Mucosa of rectum (tissue), 2 donors: ENCODE measurements at regions not wholly inside any gene's neighbourhood (a gene's known extent, or its start where the extent isn't known, plus 50 kb on each side); places are given as distances from the start of the nearest gene placed in this dataset.
"Not testable (repeated sequence)": the region's sequence is repeated elsewhere in the genome, so short reads cannot be mapped to it uniquely, and the experiment has no call there.

Experiments
- H3K27ac ChIP-seq, 2 donors: one replicate each; pipeline ENCODE4 v1.7.0; 2013; ENCODE audit warnings: inconsistent platforms in 2 of 2, low read depth in 2 of 2, low read length in 2 of 2
- H3K27me3 ChIP-seq, 2 donors: one replicate each; pipeline ENCODE4 v1.7.0; 2013; ENCODE audit warnings: low read length in 2 of 2; ENCODE audit not compliant: control insufficient read depth in 2 of 2, insufficient read depth in 2 of 2
- H3K36me3 ChIP-seq, 2 donors: one replicate each; pipeline ENCODE4 v1.7.0; 2013; ENCODE audit warnings: low read length in 2 of 2; ENCODE audit not compliant: control insufficient read depth in 2 of 2, insufficient read depth in 2 of 2
- H3K4me1 ChIP-seq, 2 donors: one replicate each; pipeline ENCODE4 v1.7.0; 2013; ENCODE audit warnings: low read length in 2 of 2, mild to moderate bottlenecking in 1 of 2; ENCODE audit not compliant: control insufficient read depth in 2 of 2, insufficient read depth in 2 of 2
- H3K4me3 ChIP-seq, 2 donors: one replicate each; pipeline ENCODE4 v1.7.0; 2013; ENCODE audit warnings: low read length in 2 of 2
- H3K9ac ChIP-seq, 2 donors: one replicate each; pipeline ENCODE4 v1.7.0; 2013; ENCODE audit warnings: low read length in 2 of 2, low read depth in 1 of 2, mild to moderate bottlenecking in 1 of 2
- H3K9me3 ChIP-seq, 2 donors: one replicate each; pipeline ENCODE4 v1.7.0; 2013; ENCODE audit warnings: low read length in 2 of 2; ENCODE audit not compliant: control insufficient read depth in 2 of 2
- donor health status: healthy.
- donor health status: Normal muscosa, but diverticular disease.

- Histone ChIP-seq H3K9ac (no peak overlapping the region), H3K4me1 (no peaks in the 10 kb centered on the region), H3K4me3 (no peak overlapping the region), H3K36me3 (no peaks in the 10 kb centered on the region), H3K9me3 (no peaks in the 10 kb centered on the region), H3K27me3 (no peaks in the 10 kb centered on the region), H3K27ac (no peak overlapping the region)
Measured at GRCh38 chr6:12618296-12618695, 98.3 kb upstream of the PHACTR1 start.

GRCh38 chr6:12621754-12622153 lies 94.8 kb upstream of the PHACTR1 start:
- no peaks in the 10 kb centered on the region for H3K9me3 ChIP-seq

DNA sequence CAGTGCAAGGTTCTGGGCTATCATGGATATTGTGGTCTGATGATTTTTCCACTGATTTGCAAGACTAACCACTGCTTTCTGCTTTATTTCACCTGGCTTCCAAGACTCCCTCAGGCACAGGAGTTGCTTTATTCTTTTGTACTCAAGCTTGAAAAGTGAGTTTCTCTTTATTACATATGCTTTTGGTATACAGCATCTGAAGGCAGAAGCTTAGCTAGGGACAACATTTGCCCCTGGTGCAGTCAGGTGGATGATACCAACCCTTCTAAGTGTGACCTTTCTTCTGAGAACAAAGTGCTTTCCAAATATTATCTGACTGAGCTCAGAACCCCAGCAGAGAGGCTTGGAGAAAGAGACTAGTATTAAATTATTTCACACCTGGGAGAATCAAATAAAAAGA lies 94.0 kb upstream of the PHACTR1 start:
- H3K9ac ChIP-seq = no peak overlapping the region
- no peaks in the 10 kb centered on the region for H3K27me3 ChIP-seq
- H3K27ac ChIP-seq = no peak overlapping the region
- H3K36me3 ChIP-seq = no peaks in the 10 kb centered on the region
- H3K4me3 ChIP-seq = no peak overlapping the region
- no peaks in the 10 kb centered on the region for H3K4me1 ChIP-seq
- no peaks in the 10 kb centered on the region for H3K9me3 ChIP-seq

More at GRCh38 chr6:12621754-12622153, 94.8 kb upstream of the PHACTR1 start:
- H3K4me3 ChIP-seq = no peak overlapping the region
- H3K27me3 ChIP-seq = no peaks in the 10 kb centered on the region
- H3K4me1 ChIP-seq = no peaks in the 10 kb centered on the region
- no peak overlapping the region for H3K9ac ChIP-seq
- H3K36me3 ChIP-seq = no peaks in the 10 kb centered on the region
- no peak overlapping the region for H3K27ac ChIP-seq

DNA sequence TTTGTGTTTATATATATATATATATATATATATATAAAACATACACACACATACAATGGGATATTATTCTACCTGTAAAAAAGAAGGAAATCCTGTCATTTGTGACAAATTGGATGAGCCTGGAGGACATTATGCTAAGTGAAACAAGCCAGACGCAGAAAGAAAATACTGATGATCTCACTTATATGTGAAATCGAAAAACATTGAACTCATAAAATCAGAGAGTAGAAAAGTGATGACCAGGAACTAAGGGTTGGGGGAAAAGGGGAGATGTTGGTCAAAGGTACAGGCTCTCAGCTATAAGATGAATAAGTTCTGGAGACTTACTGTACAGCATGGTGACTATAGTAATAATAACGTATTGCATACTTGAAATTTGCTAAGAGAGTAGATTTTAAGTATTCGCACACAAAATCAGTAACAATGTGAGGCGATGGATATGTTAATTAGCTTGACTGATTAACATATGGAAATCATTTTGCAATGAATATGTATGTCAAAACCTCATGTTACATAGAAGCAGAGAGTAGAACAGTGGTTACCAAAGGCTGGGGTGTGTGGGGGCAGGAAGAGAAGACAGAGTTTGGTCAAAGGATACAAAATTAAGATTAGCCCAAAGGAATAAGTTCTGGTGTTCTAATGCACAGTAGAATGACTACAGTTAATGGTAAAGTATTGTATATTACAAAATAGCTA lies 92.3 kb upstream of the PHACTR1 start:
- no peaks in the 10 kb centered on the region for H3K4me1 ChIP-seq
- H3K27ac ChIP-seq = no peak overlapping the region
- no peaks in the 10 kb centered on the region for H3K36me3 ChIP-seq
- no peak overlapping the region for H3K9ac ChIP-seq
- no peaks in the 10 kb centered on the region for H3K9me3 ChIP-seq
- no peaks in the 10 kb centered on the region for H3K27me3 ChIP-seq
- H3K4me3 ChIP-seq = no peak overlapping the region

DNA sequence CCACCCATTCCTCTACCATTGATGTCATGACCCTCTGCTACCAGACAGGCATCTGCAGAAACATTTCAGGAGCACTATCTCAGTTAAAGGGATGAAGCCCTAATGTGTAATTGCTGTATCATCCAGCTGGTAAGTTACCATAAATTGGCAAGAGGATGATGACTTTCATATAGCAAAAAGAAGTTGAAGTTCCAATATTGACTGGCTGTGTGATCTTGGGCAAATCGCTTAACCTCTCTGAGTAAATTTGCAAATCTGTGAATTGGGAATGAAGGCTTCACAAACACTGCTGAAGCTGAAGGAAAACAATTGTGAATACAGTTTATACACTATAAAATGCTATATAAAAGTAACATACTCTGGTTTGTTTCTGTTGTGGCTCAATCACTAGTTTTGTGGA lies 89.5 kb upstream of the PHACTR1 start:
- H3K27me3 ChIP-seq = no peaks in the 10 kb centered on the region
- no peaks in the 10 kb centered on the region for H3K4me1 ChIP-seq
- no peak overlapping the region for H3K27ac ChIP-seq
- no peaks in the 10 kb centered on the region for H3K9me3 ChIP-seq
- H3K9ac ChIP-seq = no peak overlapping the region
- H3K4me3 ChIP-seq = no peak overlapping the region
- no peaks in the 10 kb centered on the region for H3K36me3 ChIP-seq

- Histone ChIP-seq H3K4me1 (no peaks in the 10 kb centered on the region), H3K9ac (no peak overlapping the region), H3K27ac (no peak overlapping the region), H3K9me3 (no peaks in the 10 kb centered on the region), H3K27me3 (no peaks in the 10 kb centered on the region), H3K4me3 (no peak overlapping the region), H3K36me3 (no peaks in the 10 kb centered on the region)
Measured at GRCh38 chr6:12628327-12628726, 88.2 kb upstream of the PHACTR1 start.

DNA sequence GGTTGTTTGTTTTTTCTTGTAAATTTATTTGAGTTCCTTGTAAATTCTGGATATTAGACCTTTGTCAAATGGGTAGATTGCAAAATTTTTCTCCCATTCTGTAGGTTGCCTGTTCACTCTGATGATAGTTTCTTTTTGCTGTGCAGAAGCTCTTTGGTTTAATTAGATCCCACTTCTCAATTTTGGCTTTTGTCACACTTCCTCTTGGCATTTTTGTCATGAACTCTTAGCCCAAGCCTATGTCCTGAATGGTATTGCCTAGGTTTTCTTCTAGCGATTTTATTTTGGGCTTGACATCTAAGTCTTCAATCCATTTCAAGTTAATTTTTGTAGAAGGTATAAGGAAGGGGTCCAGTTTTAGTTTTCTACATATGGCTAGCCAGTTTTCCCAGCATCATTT lies 82.8 kb upstream of the PHACTR1 start:
- H3K27me3 ChIP-seq, H3K36me3 ChIP-seq, H3K4me1 ChIP-seq, H3K9ac ChIP-seq, H3K9me3 ChIP-seq, H3K4me3 ChIP-seq, H3K27ac ChIP-seq: not testable (repeated sequence)

DNA sequence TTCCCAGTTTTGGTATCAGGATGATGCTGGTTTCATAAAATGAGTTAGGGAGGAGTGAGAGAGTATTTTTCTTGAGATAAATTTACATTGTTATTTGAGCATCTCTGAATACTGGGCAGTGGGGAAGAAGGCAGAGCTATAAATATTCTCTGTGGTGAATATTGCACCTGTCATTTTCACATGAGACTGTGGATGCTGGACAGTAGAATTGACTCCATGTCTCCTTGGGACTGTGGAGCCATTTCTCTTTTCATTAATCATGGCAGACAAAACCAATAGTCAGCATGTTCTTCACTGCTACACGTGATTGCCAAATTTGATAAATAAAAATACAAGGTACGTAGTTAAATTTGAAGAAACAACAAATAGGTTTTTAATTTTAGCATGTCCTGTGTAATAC lies 81.2 kb upstream of the PHACTR1 start:
- H3K27me3 ChIP-seq = no peaks in the 10 kb centered on the region
- no peaks in the 10 kb centered on the region for H3K36me3 ChIP-seq
- no peak overlapping the region for H3K27ac ChIP-seq
- no peak overlapping the region for H3K9ac ChIP-seq
- H3K9me3 ChIP-seq = no peaks in the 10 kb centered on the region
- no peaks in the 10 kb centered on the region for H3K4me1 ChIP-seq
- no peak overlapping the region for H3K4me3 ChIP-seq

- Histone ChIP-seq H3K36me3 (no peaks in the 10 kb centered on the region), H3K9me3 (no peaks in the 10 kb centered on the region), H3K4me1 (no peaks in the 10 kb centered on the region), H3K27me3 (no peaks in the 10 kb centered on the region), H3K27ac (no peak overlapping the region), H3K9ac (no peak overlapping the region), H3K4me3 (no peak overlapping the region)
Measured at GRCh38 chr6:12635813-12636212, 80.8 kb upstream of the PHACTR1 start.

- H3K27ac ChIP-seq = no peak overlapping the region
- H3K4me1 ChIP-seq = no peaks in the 10 kb centered on the region
- H3K9me3 ChIP-seq = no peaks in the 10 kb centered on the region
- no peaks in the 10 kb centered on the region for H3K36me3 ChIP-seq
- H3K27me3 ChIP-seq = no peaks in the 10 kb centered on the region
- H3K4me3 ChIP-seq = no peak overlapping the region
- H3K9ac ChIP-seq = no peak overlapping the region
Measured at GRCh38 chr6:12636336-12636735, 80.2 kb upstream of the PHACTR1 start.
